DOHH2 (cell line): ENCODE measurements at regions not wholly inside any gene's neighbourhood (a gene's known extent, or its start where the extent isn't known, plus 50 kb on each side); places are given as distances from the start of the nearest gene placed in this dataset.

ENCODE experiments used
- H3F3A ChIP-seq: fragments of 200-600 bp; sonication (generic), shearing (Covaris generic); 2 replicates; pipeline ENCODE4 v1.6.0; 2016; ENCODE audit warnings: antibody characterized with exemption, mild to moderate bottlenecking; ENCODE audit not compliant: control insufficient read depth, insufficient read depth
- H3K27ac ChIP-seq: fragments of 200-600 bp; sonication (generic); 2 replicates; pipeline ENCODE4 v1.5.1; 2014; ENCODE audit warnings: low read depth, mild to moderate bottlenecking, low read length, moderate library complexity
- H3K27me3 ChIP-seq: fragments of 200-600 bp; sonication (generic); 2 replicates; pipeline ENCODE4 v1.6.1; 2014; ENCODE audit warnings: mild to moderate bottlenecking, low read length, mixed read lengths; ENCODE audit not compliant: control insufficient read depth
- H3K36me3 ChIP-seq: fragments of 200-600 bp; sonication (generic); 2 replicates; pipeline ENCODE4 v1.6.1; 2014; ENCODE audit warnings: mild to moderate bottlenecking, low read length, moderate library complexity, mixed read lengths; ENCODE audit not compliant: control insufficient read depth
- H3K4me1 ChIP-seq: fragments of 200-600 bp; sonication (generic); 2 replicates; pipeline ENCODE4 v1.6.1; 2014; ENCODE audit warnings: mild to moderate bottlenecking, low read length, mixed read lengths; ENCODE audit not compliant: control insufficient read depth
- H3K4me2 ChIP-seq: fragments of 200-600 bp; sonication (generic); 2 replicates; pipeline ENCODE4 v1.6.0; 2014; ENCODE audit warnings: mild to moderate bottlenecking, low read length, moderate library complexity
- H3K4me3 ChIP-seq: fragments of 200-600 bp; sonication (generic); 2 replicates; pipeline ENCODE4 v1.5.1; 2014; ENCODE audit warnings: mild to moderate bottlenecking, low read length, mixed read lengths
- H3K79me2 ChIP-seq: fragments of 200-600 bp; sonication (generic); 2 replicates; pipeline ENCODE4 v1.6.1; 2014; ENCODE audit warnings: mild to moderate bottlenecking, low read length, mixed read lengths; ENCODE audit not compliant: control insufficient read depth
- H3K9me2 ChIP-seq: fragments of 200-600 bp; sonication (generic); replicated peaks from 2 replicates; pipeline ENCODE4 v1.6.1; 2014; ENCODE audit warnings: mild to moderate bottlenecking, low read length, mixed read lengths; ENCODE audit not compliant: control insufficient read depth
- H3K9me3 ChIP-seq: fragments of 200-600 bp; sonication (generic); 2 replicates; pipeline ENCODE4 v1.6.1; 2014; ENCODE audit warnings: antibody characterized with exemption, low read length, mixed read lengths; ENCODE audit not compliant: control insufficient read depth, insufficient read depth
- H4K20me1 ChIP-seq: fragments of 200-600 bp; sonication (generic); 2 replicates; pipeline ENCODE4 v1.6.0; 2014; ENCODE audit warnings: low read depth, mild to moderate bottlenecking, antibody characterized with exemption, low read length, moderate library complexity; ENCODE audit not compliant: control insufficient read depth, insufficient read depth
- CTCF ChIP-seq: fragments of 200-600 bp; sonication (generic); IDR thresholded peaks from one replicate; pipeline ENCODE4 v1.5.1; 2014; ENCODE audit warnings: antibody characterized with exemption, mild to moderate bottlenecking, low read depth, low read length; ENCODE audit not compliant: poor library complexity, severe bottlenecking
- EZH2phosphoT487 ChIP-seq: fragments of 200-600 bp; sonication (generic); IDR thresholded peaks from 2 replicates; pipeline ENCODE4 v1.6.1; 2017; ENCODE audit warnings: borderline replicate concordance, mild to moderate bottlenecking, antibody characterized with exemption, low read length, moderate library complexity, mixed read lengths

GRCh38 chr20:55800552-55801245, 204.6 kb downstream of the CBLN4 start:
- H3F3A ChIP-seq, result no peaks in the 10 kb centered on the region

GRCh38 chr20:55793986-55794385, 211.3 kb downstream of the CBLN4 start:
- no peaks in the 10 kb centered on the region for H3K4me1 ChIP-seq
- no peak overlapping the region for H3K27ac ChIP-seq
- H3K79me2 ChIP-seq, result no peaks in the 10 kb centered on the region
- no peak overlapping the region for H3K4me2 ChIP-seq
- no peaks in the 10 kb centered on the region for H3K36me3 ChIP-seq
- no peaks in the 10 kb centered on the region for H3F3A ChIP-seq
- H4K20me1 ChIP-seq, result no peaks in the 10 kb centered on the region
- no peak for TF ChIP-seq CTCF
- no peak for TF ChIP-seq EZH2phosphoT487
- no peaks in the 10 kb centered on the region for H3K9me3 ChIP-seq
- H3K9me2 ChIP-seq, result no peaks in the 10 kb centered on the region
- H3K4me3 ChIP-seq, result no peak overlapping the region
- H3K27me3 ChIP-seq, result no peaks in the 10 kb centered on the region

More at GRCh38 chr20:55800552-55801245, 204.6 kb downstream of the CBLN4 start:
- H3K4me2 ChIP-seq, result no peak overlapping the region
- TF ChIP-seq EZH2phosphoT487 (no peak), CTCF (no peak)
- H3K79me2 ChIP-seq, result no peaks in the 10 kb centered on the region
- H4K20me1 ChIP-seq, result no peaks in the 10 kb centered on the region
- H3K4me1 ChIP-seq, result no peaks in the 10 kb centered on the region
- no peaks in the 10 kb centered on the region for H3K36me3 ChIP-seq
- no peaks in the 10 kb centered on the region for H3K27me3 ChIP-seq
- H3K9me2 ChIP-seq, result no peaks in the 10 kb centered on the region
- H3K9me3 ChIP-seq, result no peaks in the 10 kb centered on the region
- no peak overlapping the region for H3K4me3 ChIP-seq
- no peak overlapping the region for H3K27ac ChIP-seq

GRCh38 chr20:55792049-55792448, 213.3 kb downstream of the CBLN4 start:
- H3K4me3 ChIP-seq, result no peak overlapping the region
- no peaks in the 10 kb centered on the region for H3K36me3 ChIP-seq
- H3K27me3 ChIP-seq, result no peaks in the 10 kb centered on the region
- H4K20me1 ChIP-seq, result no peaks in the 10 kb centered on the region
- no peaks in the 10 kb centered on the region for H3F3A ChIP-seq
- TF ChIP-seq CTCF (no peak), EZH2phosphoT487 (no peak)
- H3K4me2 ChIP-seq, result no peak overlapping the region
- H3K27ac ChIP-seq, result no peak overlapping the region
- no peaks in the 10 kb centered on the region for H3K4me1 ChIP-seq
- no peaks in the 10 kb centered on the region for H3K9me3 ChIP-seq
- H3K9me2 ChIP-seq, result no peaks in the 10 kb centered on the region
- H3K79me2 ChIP-seq, result no peaks in the 10 kb centered on the region
